Mucosa of descending colon (tissue), 3 donors: ENCODE measurements at regions not wholly inside any gene's neighbourhood (a gene's known extent, or its start where the extent isn't known, plus 50 kb on each side); places are given as distances from the start of the nearest gene placed in this dataset.

Experiments
- ATAC-seq: fragments of 200-7000 bp; cut with Tn5 transposase; one replicate; pipeline ENCODE4 v1.9.1; 2020; ENCODE audit warnings: mild to moderate bottlenecking, moderate library complexity
- DNase-seq, 3 donors: peaks; one replicate each; pipeline ENCODE4 v3.0.0-alpha.2; 2020
- H3K36me3 ChIP-seq: fragments of 200-600 bp; one replicate; pipeline ENCODE4 v1.8.0; 2021; ENCODE audit warnings: low read depth, mild to moderate bottlenecking
- H3K4me1 ChIP-seq: fragments of 200-600 bp; one replicate; pipeline ENCODE4 v1.8.0; 2021; ENCODE audit warnings: low read depth, mild to moderate bottlenecking
- H3K4me3 ChIP-seq: fragments of 200-600 bp; one replicate; pipeline ENCODE4 v1.8.0; 2021; ENCODE audit warnings: mild to moderate bottlenecking
- H3K9me3 ChIP-seq: fragments of 200-600 bp; one replicate; pipeline ENCODE4 v1.8.0; 2021; ENCODE audit warnings: mild to moderate bottlenecking
- CTCF ChIP-seq: fragments of 200-600 bp; IDR thresholded peaks from one replicate; pipeline ENCODE4 v1.8.0; 2022; ENCODE audit warnings: antibody characterized with exemption, mild to moderate bottlenecking
- intact Hi-C, 2 donors: fragments of 100-400 bp; cut with DNase I in 1 of 2; cut with micrococcal nuclease in 1 of 2; formaldehyde crosslinking; loops; one replicate each; pipeline versions ENCODE4 v1.11.0 to v1.11.1; 2022; cut with DNase I, micrococcal nuclease
- donor health status: DM: no; HTN: no; CAD: no; lungs with moderate emphysema.
- donor health status: DM: no; HTN: no; CAD: no.
- donor health status: DM: no; HTN: yes; CAD: no.

GRCh38 chr5:75848077-75848476, 130.8 kb upstream of the POC5 start:
- DNase-seq (no peak), ATAC-seq (no peak)
- no peak for TF ChIP-seq CTCF
- Histone ChIP-seq H3K36me3 (no peaks in the 10 kb centered on the region), H3K9me3 (no peaks in the 10 kb centered on the region), H3K4me3 (no peak overlapping the region), H3K4me1 (no peaks in the 10 kb centered on the region)
- intact Hi-C loops = no loop called here

- H3K9me3 ChIP-seq = no peaks in the 10 kb centered on the region
- no peak for ATAC-seq
Observed at GRCh38 chr5:75847561-75848021, 130.4 kb upstream of the POC5 start.

GRCh38 chr5:75844301-75844700, 127.1 kb upstream of the POC5 start:
- Histone ChIP-seq H3K4me3 (no peak overlapping the region), H3K4me1 (no peaks in the 10 kb centered on the region), H3K9me3 (no peaks in the 10 kb centered on the region), H3K36me3 (no peaks in the 10 kb centered on the region)
- intact Hi-C loops = no loop called here
- no peak for DNase-seq
- TF ChIP-seq CTCF = no peak
- ATAC-seq = no peak

More at GRCh38 chr5:75847561-75848021, 130.4 kb upstream of the POC5 start:
- DNase-seq = no peak
- H3K36me3 ChIP-seq = no peaks in the 10 kb centered on the region
- no peak overlapping the region for H3K4me3 ChIP-seq
- H3K4me1 ChIP-seq = no peaks in the 10 kb centered on the region
- no peak for TF ChIP-seq CTCF
- intact Hi-C loops = no loop called here

GRCh38 chr5:75843319-75843718, 126.1 kb upstream of the POC5 start:
- no peak for TF ChIP-seq CTCF
- no peak for DNase-seq
- intact Hi-C loops = no loop called here
- no peaks in the 10 kb centered on the region for H3K9me3 ChIP-seq
- H3K36me3 ChIP-seq = no peaks in the 10 kb centered on the region
- no peaks in the 10 kb centered on the region for H3K4me1 ChIP-seq
- no peak for ATAC-seq
- no peak overlapping the region for H3K4me3 ChIP-seq

GRCh38 chr5:75839547-75839946, 122.3 kb upstream of the POC5 start:
- TF ChIP-seq CTCF = no peak
- Histone ChIP-seq H3K4me3 (no peak overlapping the region), H3K4me1 (no peaks in the 10 kb centered on the region), H3K9me3 (no peaks in the 10 kb centered on the region), H3K36me3 (no peaks in the 10 kb centered on the region)
- DNase-seq (no peak), ATAC-seq (no peak)
- intact Hi-C loops = no loop called here

- Histone ChIP-seq H3K9me3 (no peaks in the 10 kb centered on the region), H3K4me3 (no peak overlapping the region), H3K36me3 (no peaks in the 10 kb centered on the region), H3K4me1 (no peaks in the 10 kb centered on the region)
- TF ChIP-seq CTCF = no peak
- no peak for DNase-seq
- ATAC-seq = no peak
- intact Hi-C loops = no loop called here
Observed at GRCh38 chr5:75837258-75837841, 120.1 kb upstream of the POC5 start.
